ENCODE measurements at regions not wholly inside any gene's neighbourhood (a gene's known extent, or its start where the extent isn't known, plus 50 kb on each side); places are given as distances from the start of the nearest gene placed in this dataset.

GRCh38 chr14:25102788-25103187 lies 52.8 kb upstream of the STXBP6 start:
- no peak overlapping the region for H3K4me3 ChIP-seq (ENCODE audit: low read depth, low read length)
- no peak for TF ChIP-seq CTCF (IDR thresholded peaks at IDR 0.05; ENCODE audit: low read depth, low read length)

- no peak for TF ChIP-seq CTCF (IDR thresholded peaks at IDR 0.05; ENCODE audit: low read depth, low read length)
- no peak overlapping the region for H3K4me3 ChIP-seq (ENCODE audit: low read depth, low read length)
Observed at GRCh38 chr14:25101276-25101675, 51.3 kb upstream of the STXBP6 start.
